GM12878 (cell line): ENCODE measurements at regions not wholly inside any gene's neighbourhood (a gene's known extent, or its start where the extent isn't known, plus 50 kb on each side); places are given as distances from the start of the nearest gene placed in this dataset.

Experiments used
- ATAC-seq: fragments of 200-7000 bp; cut with Tn5 transposase; 3 replicates; pipeline ENCODE4 v1.9.1; 2020; ENCODE audit warnings: mild to moderate bottlenecking, moderate library complexity
- BruUV-seq: library from RNA; stranded (reverse); fragments of 400-500 nt; replicated peaks from 2 replicates; lab custom pipeline; 2021; lab: Mats Ljungman, UMichigan
- CTCF ChIA-PET: fragments of 300-600 bp; sonication (Branson Sonifier 250); formaldehyde crosslinking; extraction: SDS; loops from one replicate; lab custom pipeline; 2021; ENCODE audit warnings: inconsistent platforms; lab: Yijun Ruan, JAX
- POLR2A ChIA-PET: fragments of 350-600 bp; formaldehyde crosslinking; extraction: SDS; loops from one replicate; lab custom pipeline; 2021; ENCODE audit warnings: inconsistent platforms; lab: Charles Lee
- RAD21 ChIA-PET: fragments of 300-600 bp; sonication (Branson Sonifier 250); formaldehyde crosslinking; loops from one replicate; lab custom pipeline; 2023; ENCODE audit warnings: antibody characterized with exemption; ENCODE audit not compliant: unreplicated experiment; lab: Charles Lee
- SMC1A ChIA-PET: fragments of 300-600 bp; sonication (Branson Sonifier 250); formaldehyde crosslinking; loops from one replicate; lab custom pipeline; 2023; ENCODE audit not compliant: unreplicated experiment, uncharacterized antibody; lab: Charles Lee
- DNase-seq: peaks from one replicate; pipeline ENCODE4 v3.0.0-alpha.2; 2011; ENCODE audit warnings: low read depth, low spot score
- FAIRE-seq: peaks from 3 replicates; lab custom pipeline; 2011; peaks lifted over from hg19 to GRCh38; lab: Jason Lieb, UNC
- H2AFZ ChIP-seq: 2 replicates; pipeline ENCODE4 v1.6.0; 2011; ENCODE audit warnings: low read depth, low read length, control low read depth; ENCODE audit not compliant: control insufficient read depth
- H3K27ac ChIP-seq: 2 replicates; pipeline ENCODE4 v1.5.1; 2011; ENCODE audit warnings: control low read depth; ENCODE audit not compliant: control insufficient read depth, insufficient read depth
- H3K27me3 ChIP-seq, 2 experiments: replicated peaks in 1 of 2; 2 replicates each; pipeline versions ENCODE4 v1.6.0 to v1.6.1; 2011; ENCODE audit warnings: low read length in 1 of 2; ENCODE audit not compliant: control insufficient read depth in 2 of 2, insufficient read depth in 2 of 2
- H3K36me3 ChIP-seq, 2 experiments: 2 replicates each; pipeline ENCODE4 v1.5.1; 2011; ENCODE audit warnings: low read length in 1 of 2; ENCODE audit not compliant: control insufficient read depth in 2 of 2, insufficient read depth in 2 of 2
- H3K4me1 ChIP-seq: 2 replicates; pipeline ENCODE4 v1.6.1; 2011; ENCODE audit warnings: mild to moderate bottlenecking, low read length, moderate library complexity, mixed read lengths; ENCODE audit not compliant: control insufficient read depth, insufficient read depth
- H3K4me2 ChIP-seq: 2 replicates; pipeline ENCODE4 v1.6.0; 2011; ENCODE audit warnings: control low read depth; ENCODE audit not compliant: control insufficient read depth, insufficient read depth
- H3K4me3 ChIP-seq: fragments of 200-600 bp; sonication (generic); 2 replicates; pipeline ENCODE4 v1.5.1; 2016
- H3K79me2 ChIP-seq: 2 replicates; pipeline ENCODE4 v1.6.0; 2011; ENCODE audit warnings: low read length; ENCODE audit not compliant: control insufficient read depth, insufficient read depth
- H3K9ac ChIP-seq: 2 replicates; pipeline ENCODE4 v1.8.0; 2011; ENCODE audit warnings: low read length, control low read depth, mixed read lengths; ENCODE audit not compliant: control insufficient read depth, insufficient read depth
- H3K9me3 ChIP-seq: replicated peaks from 3 replicates; pipeline ENCODE4 v1.5.1; 2011; ENCODE audit warnings: mild to moderate bottlenecking, low read length; ENCODE audit not compliant: control insufficient read depth, insufficient read depth
- H4K20me1 ChIP-seq: 2 replicates; pipeline ENCODE4 v1.6.0; 2011; ENCODE audit not compliant: control insufficient read depth, insufficient read depth
- CHD2 ChIP-seq: IDR thresholded peaks from 2 replicates; pipeline ENCODE4 v1.6.1; 2011; ENCODE audit warnings: low read depth, low read length, improper control_type of control experiment, borderline replicate concordance
- KAT2A ChIP-seq: conservative IDR thresholded peaks from 2 replicates; pipeline ENCODE4 v1.6.1; 2011; ENCODE audit warnings: low read depth, low read length; ENCODE audit not compliant: control insufficient read depth
- PAX8 ChIP-seq: fragments of 450-650 bp; IDR thresholded peaks from 2 replicates; pipeline ENCODE4 v1.6.1; 2017; ENCODE audit warnings: mild to moderate bottlenecking, moderate library complexity
- RELA ChIP-seq: fragments of 450-650 bp; IDR thresholded peaks from 2 replicates; pipeline ENCODE4 v1.8.0; 2014; ENCODE audit warnings: borderline replicate concordance; ENCODE audit not compliant: partially characterized antibody
- SMC3 ChIP-seq: IDR thresholded peaks from 2 replicates; pipeline ENCODE4 v1.6.1; 2011; ENCODE audit warnings: low read length, improper control_type of control experiment, borderline replicate concordance
- ZNF207 ChIP-seq: fragments of 450-650 bp; IDR thresholded peaks from 2 replicates; pipeline ENCODE4 v1.6.1; 2014; ENCODE audit warnings: antibody characterized with exemption, mild to moderate bottlenecking, borderline replicate concordance
- ZSCAN29 ChIP-seq: fragments of 450-650 bp; IDR thresholded peaks from 2 replicates; pipeline ENCODE4 v1.6.1; 2017; ENCODE audit warnings: mild to moderate bottlenecking, moderate library complexity
- WGBS: methylation state at CpG from one replicate; pipeline ENCODE4 v1.1.6; 2016; ENCODE audit warnings: low lambda C conversion rate; ENCODE audit not compliant: insufficient replicate concordance, insufficient coverage; ENCODE audit errors: missing lambda C conversion rate; 5-methylcytosine and 5-hydroxymethylcytosine counted together
- in situ Hi-C: fragments of 300-500 bp; cut with MboI; formaldehyde crosslinking; loops from 9 replicates; pipeline ENCODE4 v1.14.3; 2018; ENCODE audit warnings: mixed read lengths
- intact Hi-C: fragments of 100-400 bp; cut with micrococcal nuclease; formaldehyde crosslinking; loops from one replicate; pipeline ENCODE4 v1.14.2; 2022; ENCODE audit not compliant: unreplicated experiment
- TF ChIP-seq, protein P1 (sequence below): fragments of 450-650 bp; IDR thresholded peaks from 2 replicates; pipeline ENCODE4 v1.6.1; 2017; ENCODE audit warnings: mild to moderate bottlenecking, moderate library complexity
- TF ChIP-seq, protein P2 (sequence below): fragments of 150-350 bp; IDR thresholded peaks from 2 replicates; pipeline ENCODE4 v1.6.1; 2014; ENCODE audit warnings: mild to moderate bottlenecking, low read depth, low read length
- TF ChIP-seq, protein P3 (sequence below): fragments of 450-650 bp; IDR thresholded peaks from 2 replicates; pipeline ENCODE4 v1.6.1; 2017; ENCODE audit warnings: low read depth, mild to moderate bottlenecking, moderate library complexity
- TF ChIP-seq, protein P4 (sequence below): fragments of 450-650 bp; IDR thresholded peaks from 2 replicates; pipeline ENCODE4 v1.6.1; 2017; ENCODE audit warnings: mild to moderate bottlenecking

DNA sequence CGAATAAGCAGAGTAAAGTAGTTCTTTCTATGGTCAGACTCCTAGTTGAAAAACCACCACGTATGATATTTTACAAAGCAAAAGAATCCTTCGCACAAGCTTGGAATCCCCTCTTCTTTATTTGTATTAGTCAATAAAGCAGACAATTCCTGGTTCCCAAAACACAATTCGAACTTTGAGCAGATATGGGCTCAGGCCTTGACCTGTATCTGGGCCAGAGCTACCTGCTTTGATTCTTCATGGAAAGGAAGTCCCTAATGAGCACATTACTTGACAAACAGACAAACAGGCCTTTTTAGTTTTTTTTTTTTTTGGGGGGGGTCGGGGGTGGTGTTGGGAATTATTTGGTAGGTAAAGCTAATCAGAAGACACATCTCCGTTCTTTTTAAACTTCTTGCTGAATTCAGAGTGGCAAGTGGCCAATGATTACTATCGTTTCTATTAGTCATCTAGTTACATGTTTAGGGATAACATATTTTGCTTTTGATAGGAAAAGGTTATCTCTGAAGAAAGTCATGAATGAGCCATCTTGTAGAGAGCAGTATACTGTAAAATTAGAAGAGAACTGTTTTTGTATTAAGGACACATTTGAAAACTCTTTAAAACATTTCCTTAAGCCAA, 116.6 kb upstream of the HMHB1 start (continued):
- TF ChIP-seq, protein P1, sequence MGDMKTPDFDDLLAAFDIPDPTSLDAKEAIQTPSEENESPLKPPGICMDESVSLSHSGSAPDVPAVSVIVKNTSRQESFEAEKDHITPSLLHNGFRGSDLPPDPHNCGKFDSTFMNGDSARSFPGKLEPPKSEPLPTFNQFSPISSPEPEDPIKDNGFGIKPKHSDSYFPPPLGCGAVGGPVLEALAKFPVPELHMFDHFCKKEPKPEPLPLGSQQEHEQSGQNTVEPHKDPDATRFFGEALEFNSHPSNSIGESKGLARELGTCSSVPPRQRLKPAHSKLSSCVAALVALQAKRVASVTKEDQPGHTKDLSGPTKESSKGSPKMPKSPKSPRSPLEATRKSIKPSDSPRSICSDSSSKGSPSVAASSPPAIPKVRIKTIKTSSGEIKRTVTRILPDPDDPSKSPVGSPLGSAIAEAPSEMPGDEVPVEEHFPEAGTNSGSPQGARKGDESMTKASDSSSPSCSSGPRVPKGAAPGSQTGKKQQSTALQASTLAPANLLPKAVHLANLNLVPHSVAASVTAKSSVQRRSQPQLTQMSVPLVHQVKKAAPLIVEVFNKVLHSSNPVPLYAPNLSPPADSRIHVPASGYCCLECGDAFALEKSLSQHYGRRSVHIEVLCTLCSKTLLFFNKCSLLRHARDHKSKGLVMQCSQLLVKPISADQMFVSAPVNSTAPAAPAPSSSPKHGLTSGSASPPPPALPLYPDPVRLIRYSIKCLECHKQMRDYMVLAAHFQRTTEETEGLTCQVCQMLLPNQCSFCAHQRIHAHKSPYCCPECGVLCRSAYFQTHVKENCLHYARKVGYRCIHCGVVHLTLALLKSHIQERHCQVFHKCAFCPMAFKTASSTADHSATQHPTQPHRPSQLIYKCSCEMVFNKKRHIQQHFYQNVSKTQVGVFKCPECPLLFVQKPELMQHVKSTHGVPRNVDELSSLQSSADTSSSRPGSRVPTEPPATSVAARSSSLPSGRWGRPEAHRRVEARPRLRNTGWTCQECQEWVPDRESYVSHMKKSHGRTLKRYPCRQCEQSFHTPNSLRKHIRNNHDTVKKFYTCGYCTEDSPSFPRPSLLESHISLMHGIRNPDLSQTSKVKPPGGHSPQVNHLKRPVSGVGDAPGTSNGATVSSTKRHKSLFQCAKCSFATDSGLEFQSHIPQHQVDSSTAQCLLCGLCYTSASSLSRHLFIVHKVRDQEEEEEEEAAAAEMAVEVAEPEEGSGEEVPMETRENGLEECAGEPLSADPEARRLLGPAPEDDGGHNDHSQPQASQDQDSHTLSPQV = no peak
- TF ChIP-seq KAT2A (no peak), ZNF207 (no peak), SMC3 (no peak), RELA (no peak)

DNA sequence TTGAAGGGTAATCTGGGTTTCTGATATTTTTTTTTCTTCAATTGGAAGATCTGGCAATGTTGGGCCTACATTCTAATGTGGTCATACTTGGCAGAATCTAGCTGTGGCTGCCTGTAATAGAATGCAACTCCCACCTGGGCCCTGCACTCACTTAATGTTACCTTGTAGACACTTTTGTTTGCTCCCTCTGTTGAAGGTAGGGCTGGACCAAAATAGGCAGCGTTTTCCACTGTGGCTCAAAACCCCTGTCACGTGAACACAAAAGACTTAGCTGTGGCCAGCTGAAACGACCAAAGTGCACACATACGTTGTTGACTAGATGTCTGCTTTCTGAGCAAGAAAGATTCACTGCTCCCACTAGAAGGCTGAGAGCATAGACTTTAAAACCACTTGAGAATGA, 117.6 kb upstream of the HMHB1 start:
- Histone ChIP-seq H3K4me1 (peaks cover 7% of the 10 kb centered on the region), H3K27ac (no peak overlapping the region), H3K9me3 (no peaks in the 10 kb centered on the region), H3K4me2 (no peak overlapping the region), H4K20me1 (no peaks in the 10 kb centered on the region), H3K79me2 (no peaks in the 10 kb centered on the region), H3K4me3 (no peak overlapping the region), H3K27me3 (no peaks in the 10 kb centered on the region), H3K36me3 (no peaks in the 10 kb centered on the region), H3K9ac (no peak overlapping the region), H2AFZ (no peak overlapping the region)
- DNase-seq (no peak), FAIRE-seq (no peak), ATAC-seq (peak; percentile 10; the same call in 2 of the 3 replicates)
- in situ Hi-C loops = no loop called here
- ChIA-PET SMC1A (interaction anchor here (0.6 to 2.4 kb wide), 16 partner anchors 14 to 289 kb away, joined by 3 to 13 read pairs (median 4); no protein-coding TSS in a partner anchor), CTCF (interaction anchor here (0.7 to 2.0 kb wide), 6 partner anchors 9 to 128 kb away, joined by 3 to 5 read pairs (median 3); no protein-coding TSS in a partner anchor), POLR2A (interaction anchor here (0.7 to 1.4 kb wide), 4 partner anchors 11 to 261 kb away, joined by 3 to 6 read pairs (median 5); no protein-coding TSS in a partner anchor), RAD21 (interaction anchor here (0.8 to 2.4 kb wide), 12 partner anchors 15 to 285 kb away, joined by 3 to 17 read pairs (median 4); partner anchors contain the start of gene HMHB1)
- TF ChIP-seq PAX8 (no peak), ZSCAN29 (no peak), CHD2 (no peak)
- TF ChIP-seq, protein P2, sequence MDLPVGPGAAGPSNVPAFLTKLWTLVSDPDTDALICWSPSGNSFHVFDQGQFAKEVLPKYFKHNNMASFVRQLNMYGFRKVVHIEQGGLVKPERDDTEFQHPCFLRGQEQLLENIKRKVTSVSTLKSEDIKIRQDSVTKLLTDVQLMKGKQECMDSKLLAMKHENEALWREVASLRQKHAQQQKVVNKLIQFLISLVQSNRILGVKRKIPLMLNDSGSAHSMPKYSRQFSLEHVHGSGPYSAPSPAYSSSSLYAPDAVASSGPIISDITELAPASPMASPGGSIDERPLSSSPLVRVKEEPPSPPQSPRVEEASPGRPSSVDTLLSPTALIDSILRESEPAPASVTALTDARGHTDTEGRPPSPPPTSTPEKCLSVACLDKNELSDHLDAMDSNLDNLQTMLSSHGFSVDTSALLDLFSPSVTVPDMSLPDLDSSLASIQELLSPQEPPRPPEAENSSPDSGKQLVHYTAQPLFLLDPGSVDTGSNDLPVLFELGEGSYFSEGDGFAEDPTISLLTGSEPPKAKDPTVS = no peak
- TF ChIP-seq, protein P3, sequence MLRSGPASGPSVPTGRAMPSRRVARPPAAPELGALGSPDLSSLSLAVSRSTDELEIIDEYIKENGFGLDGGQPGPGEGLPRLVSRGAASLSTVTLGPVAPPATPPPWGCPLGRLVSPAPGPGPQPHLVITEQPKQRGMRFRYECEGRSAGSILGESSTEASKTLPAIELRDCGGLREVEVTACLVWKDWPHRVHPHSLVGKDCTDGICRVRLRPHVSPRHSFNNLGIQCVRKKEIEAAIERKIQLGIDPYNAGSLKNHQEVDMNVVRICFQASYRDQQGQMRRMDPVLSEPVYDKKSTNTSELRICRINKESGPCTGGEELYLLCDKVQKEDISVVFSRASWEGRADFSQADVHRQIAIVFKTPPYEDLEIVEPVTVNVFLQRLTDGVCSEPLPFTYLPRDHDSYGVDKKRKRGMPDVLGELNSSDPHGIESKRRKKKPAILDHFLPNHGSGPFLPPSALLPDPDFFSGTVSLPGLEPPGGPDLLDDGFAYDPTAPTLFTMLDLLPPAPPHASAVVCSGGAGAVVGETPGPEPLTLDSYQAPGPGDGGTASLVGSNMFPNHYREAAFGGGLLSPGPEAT = no peak
- TF ChIP-seq, protein P4, sequence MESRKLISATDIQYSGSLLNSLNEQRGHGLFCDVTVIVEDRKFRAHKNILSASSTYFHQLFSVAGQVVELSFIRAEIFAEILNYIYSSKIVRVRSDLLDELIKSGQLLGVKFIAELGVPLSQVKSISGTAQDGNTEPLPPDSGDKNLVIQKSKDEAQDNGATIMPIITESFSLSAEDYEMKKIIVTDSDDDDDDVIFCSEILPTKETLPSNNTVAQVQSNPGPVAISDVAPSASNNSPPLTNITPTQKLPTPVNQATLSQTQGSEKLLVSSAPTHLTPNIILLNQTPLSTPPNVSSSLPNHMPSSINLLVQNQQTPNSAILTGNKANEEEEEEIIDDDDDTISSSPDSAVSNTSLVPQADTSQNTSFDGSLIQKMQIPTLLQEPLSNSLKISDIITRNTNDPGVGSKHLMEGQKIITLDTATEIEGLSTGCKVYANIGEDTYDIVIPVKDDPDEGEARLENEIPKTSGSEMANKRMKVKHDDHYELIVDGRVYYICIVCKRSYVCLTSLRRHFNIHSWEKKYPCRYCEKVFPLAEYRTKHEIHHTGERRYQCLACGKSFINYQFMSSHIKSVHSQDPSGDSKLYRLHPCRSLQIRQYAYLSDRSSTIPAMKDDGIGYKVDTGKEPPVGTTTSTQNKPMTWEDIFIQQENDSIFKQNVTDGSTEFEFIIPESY = no peak
- 96% methylated on average over 4 of the region's 4 CpGs for WGBS
- intact Hi-C loops = no loop called here
- BruUV-seq = no TSS peak
